HG02763 (cell line): ENCODE measurements at regions not wholly inside any gene's neighbourhood (a gene's known extent, or its start where the extent isn't known, plus 50 kb on each side); places are given as distances from the start of the nearest gene placed in this dataset.

Experiments used
- ATAC-seq: cut with Tn5 transposase; IDR thresholded peaks from one replicate; pipeline ENCODE4 v1.9.1; 2021; ENCODE audit warnings: mild to moderate bottlenecking, moderate library complexity; ENCODE audit not compliant: unreplicated experiment

DNA sequence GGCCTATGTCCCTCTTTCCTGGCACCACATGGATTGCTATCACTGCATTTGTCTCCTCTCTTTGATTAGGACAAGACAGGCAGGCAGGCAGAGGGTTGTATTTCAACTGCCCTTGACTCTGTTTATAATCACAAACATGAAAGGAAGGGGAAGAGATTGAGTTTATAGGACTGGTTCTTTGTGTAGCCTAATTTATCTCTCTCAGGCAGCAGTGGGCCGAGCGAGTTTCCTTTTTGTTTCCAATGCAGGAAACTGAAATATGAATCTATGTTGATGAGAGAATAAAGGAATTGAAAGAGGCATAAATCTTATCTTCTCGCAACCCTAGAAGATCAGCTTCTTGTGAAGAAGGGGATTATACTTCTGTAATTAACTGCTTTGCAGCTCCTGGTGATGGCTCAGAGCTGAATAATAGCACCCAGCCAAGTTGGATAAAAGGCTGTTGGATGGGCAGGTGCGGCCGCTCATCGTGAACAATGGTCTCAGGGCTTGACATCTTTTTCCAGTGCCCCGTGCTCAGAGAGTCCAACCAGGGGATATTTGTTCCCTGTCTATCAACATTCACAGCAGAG is 80.6 kb upstream of the SYT13 start:
- ATAC-seq: no peak

DNA sequence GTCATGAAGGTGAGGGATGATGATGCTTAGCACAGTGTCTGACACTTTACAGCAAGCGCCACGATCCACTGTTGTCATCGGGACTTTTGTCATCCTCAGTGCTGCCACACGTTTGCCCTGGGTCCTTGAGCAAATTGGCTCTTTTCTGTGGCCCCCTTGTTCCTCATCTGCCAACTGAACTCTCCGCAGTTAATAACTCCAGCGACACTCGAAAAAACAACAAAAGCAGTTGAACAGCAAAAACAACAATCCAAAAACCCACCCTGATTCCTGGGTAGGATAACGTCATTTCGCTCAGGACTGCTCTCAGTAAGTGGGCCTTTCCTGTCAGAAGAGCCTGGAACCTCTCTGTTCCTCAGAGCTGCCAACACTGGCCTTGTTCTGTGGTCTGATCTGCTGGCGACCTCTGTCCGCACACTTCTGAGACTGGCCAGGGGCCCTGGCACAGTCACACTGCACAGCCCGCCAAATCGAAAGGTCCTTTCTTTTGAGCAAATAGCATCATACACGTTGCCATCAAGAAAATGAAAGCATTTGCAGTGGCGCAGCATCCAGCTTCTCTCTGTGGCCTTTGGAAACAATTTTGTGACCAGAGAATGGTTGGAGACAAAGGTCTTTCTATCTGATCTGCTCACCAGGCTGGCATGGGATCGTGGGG is 79.9 kb upstream of the SYT13 start:
- no peak for ATAC-seq

DNA sequence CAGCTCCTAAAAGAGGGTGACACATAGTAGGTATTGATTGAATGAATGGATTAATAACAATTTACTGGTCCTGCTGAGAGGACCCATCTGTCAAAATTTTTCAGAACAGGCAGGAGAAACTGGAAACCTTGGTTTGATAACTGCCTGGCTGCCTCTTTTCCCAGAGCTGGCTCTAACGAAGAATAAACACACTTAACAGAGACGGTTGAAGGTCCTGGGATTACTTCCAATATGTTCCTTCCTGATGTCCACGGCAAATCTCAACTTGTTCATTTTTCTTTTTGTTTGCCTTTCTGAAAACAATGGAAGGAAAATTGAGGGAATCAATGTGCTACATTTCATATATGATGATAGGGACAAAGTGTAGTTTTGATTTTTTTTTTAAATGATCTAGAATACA is 76.5 kb upstream of the SYT13 start:
- ATAC-seq: no peak

DNA sequence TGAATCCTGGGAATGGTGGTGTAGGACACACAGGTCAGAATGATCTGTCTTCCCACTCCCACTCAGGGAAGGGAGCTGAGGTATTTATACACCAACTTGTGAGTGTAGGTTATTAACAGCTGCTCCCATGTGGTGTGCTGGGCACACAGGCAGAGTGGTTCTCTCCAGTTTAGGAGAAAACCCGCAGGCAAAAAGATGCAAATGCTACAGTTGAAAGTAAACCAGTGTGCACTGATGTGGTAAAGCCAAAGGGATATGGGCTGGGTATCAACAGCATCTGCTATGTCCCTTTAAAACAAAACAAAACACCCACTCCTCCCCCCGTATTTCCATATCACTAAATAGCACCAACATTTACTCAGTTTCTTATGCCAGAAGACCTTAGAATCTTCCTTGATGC is 75.4 kb upstream of the SYT13 start:
- ATAC-seq: no peak

DNA sequence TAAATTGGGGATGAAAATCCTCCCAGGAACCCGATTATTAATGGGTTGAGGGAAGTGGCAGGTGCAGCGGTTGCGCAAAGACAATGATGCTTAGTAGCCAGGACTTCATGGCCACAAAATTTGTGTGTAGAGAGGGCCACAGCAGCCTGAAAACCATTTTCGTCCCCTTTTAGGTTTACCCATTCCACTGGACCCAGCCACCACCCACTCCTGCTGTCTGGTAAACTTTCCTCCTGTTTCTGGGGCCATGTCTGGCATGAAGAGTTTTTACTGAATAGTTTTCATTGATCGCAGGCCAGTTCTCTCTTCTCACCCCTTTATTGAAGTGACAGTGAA is 69.5 kb upstream of the SYT13 start:
- ATAC-seq: no peak

DNA sequence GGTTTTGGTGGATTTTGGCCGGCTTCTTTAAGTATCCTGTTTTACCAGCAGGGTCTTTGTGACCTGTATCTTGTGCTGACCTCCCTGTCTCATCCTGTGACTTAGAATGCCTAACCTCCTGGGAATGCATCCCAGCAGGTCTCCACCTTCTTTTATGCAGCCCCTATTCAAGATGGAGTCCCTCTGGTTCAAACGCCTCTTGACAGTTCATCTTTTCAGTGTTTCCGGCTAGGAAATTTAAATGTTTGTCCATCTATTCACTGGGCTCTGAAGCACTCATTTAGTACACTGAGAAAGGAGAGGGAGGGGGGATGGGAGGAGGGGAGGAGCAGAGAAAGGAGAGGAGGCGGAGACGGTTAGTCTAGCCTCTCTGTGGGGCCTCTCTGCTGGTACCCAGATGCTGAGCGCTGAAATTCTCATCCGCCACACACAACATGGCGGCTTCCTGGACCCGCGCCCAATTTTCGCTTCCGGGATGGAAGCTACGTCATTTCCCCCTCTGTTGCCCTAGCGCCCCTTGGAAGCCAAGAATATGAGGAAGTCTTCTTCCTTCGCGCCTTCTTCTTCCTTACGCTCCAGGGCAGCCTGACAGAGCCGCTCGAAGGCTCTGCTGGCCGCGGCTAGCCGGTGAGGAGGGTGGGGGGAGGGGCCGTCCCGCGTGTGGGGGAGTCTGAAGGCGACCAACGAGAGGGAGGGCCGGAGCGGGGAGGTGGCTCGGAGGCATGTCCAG is 69.0 kb upstream of the SYT13 start:
- peak; percentile 95 for ATAC-seq

DNA sequence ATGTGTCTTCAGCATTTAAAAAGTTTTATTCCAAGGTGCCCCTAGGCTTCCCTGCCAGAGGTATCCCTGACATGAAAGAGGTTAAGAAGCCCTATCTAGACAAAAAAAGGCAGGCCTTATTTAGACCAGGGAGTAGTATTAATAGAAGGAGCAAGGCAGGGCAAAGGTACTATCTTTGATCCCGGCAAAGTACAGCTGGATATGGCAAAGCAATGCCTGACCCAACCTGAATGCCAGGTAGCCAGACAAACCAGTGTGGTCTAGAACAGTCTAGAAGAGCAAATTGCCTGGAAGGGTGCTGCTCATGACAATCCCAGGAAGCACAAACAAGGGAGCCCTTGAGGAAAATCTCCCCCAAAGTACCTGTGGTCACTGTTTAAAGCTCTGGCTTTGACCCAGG is 62.6 kb upstream of the SYT13 start:
- ATAC-seq: no peak

DNA sequence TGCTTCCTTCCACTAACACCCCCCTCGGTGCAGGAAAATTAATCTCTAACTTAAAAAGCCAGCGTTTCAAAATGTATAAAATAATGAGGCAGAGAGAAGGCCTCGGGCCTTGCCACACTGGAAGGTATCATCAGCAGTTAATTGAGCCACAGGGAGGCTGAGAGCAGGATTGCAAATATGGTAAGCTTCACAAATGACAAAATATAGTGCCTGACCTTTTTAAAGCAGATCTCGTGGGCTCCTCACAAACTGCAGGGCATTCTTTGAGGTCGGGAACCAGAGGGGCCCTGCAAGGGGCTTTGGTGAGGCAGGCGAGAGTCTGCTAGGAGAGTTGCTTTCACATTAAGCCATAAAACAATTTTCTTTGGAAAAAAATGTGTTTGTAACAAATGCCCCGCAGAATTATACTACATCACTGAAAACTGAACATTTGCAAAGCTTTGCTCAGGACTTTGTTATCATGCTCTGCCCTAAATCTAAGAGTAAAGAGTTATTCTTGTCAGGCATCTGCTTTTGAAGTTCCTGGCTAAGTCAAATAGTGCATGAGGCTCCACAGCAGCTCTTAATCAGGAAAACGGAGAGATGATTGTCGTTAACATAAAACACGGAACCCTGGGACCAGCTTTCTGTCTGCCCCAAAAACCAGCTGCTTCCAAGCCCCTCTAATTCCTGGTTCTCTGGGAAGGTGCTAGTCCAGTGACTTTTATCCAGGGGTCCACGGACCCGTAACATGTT is 61.4 kb upstream of the SYT13 start:
- ATAC-seq: no peak

DNA sequence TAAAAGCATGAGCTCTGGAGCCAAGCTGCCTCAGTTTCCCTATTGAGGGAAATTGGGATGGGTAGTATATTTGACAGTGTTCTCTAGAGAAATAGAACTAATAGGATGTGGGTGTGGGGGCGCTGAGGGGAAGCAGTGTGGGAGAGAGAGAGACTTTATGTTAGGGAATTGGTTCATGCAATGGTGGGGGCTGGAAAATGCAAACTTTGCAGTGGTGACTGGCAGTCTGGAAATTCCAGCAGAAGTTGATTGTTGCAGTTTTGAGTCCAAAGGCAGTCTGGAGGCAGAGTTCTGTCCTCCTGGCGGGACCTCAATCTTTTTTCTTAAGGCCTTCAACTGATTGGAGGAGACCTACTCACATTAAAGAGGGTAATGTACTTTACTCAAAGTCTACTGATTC is 59.4 kb upstream of the SYT13 start:
- no peak for ATAC-seq

DNA sequence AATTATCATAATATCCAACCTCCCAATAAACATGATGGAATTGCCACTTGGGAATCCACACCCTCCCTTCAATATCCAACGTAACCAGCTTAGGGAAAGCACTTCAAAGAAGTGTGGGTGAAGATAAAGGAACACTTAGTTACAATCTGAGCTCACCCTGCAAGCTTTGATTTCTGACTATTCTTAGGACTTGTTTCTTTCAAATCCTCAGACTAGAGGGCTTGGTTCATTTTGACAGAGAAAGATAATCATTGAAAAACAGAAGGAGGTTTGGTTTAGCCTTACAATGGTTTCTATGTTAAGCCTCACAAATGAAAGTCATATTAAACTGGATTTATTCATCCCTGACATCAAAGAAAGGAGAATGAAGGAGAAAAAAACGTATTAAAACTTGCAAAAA is 57.9 kb upstream of the SYT13 start:
- ATAC-seq: no peak

DNA sequence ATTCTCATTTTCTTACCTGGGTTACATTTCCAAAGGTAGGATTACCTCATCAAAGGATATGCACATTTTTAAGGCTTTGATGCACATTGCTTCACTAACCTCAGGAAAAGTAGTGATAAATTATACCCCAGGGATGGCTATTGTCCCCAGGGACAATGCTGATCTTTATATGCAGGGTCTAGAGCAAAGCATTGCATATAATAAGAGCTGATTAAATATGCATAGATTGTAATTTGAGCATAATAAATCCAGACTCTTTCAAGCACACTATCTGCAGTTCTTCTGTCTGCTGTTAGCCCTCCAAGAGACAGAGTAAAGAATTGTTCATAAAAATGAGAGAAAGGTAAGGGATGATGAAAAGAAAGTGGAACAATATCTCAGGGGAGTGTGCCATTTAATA is 57.3 kb upstream of the SYT13 start:
- no peak for ATAC-seq

DNA sequence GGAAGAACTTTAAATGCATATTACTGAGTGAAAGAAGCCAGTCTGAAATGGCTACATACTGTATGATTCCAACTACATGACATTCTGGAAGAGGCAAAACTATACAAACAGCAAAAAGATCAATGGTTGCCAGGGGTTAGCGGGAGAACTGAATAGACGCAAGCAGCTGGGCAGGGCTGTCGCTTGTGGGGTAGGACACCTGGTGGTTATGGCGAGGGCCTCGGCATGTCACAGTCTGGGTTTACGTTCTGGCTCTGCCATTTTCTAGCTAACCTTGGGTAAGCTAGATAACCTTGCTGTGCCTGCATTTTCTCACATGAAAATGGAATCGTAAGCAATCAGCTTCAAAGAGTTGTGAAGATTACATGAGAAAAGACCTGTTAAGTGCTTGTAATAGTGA is 55.2 kb upstream of the SYT13 start:
- no peak for ATAC-seq

DNA sequence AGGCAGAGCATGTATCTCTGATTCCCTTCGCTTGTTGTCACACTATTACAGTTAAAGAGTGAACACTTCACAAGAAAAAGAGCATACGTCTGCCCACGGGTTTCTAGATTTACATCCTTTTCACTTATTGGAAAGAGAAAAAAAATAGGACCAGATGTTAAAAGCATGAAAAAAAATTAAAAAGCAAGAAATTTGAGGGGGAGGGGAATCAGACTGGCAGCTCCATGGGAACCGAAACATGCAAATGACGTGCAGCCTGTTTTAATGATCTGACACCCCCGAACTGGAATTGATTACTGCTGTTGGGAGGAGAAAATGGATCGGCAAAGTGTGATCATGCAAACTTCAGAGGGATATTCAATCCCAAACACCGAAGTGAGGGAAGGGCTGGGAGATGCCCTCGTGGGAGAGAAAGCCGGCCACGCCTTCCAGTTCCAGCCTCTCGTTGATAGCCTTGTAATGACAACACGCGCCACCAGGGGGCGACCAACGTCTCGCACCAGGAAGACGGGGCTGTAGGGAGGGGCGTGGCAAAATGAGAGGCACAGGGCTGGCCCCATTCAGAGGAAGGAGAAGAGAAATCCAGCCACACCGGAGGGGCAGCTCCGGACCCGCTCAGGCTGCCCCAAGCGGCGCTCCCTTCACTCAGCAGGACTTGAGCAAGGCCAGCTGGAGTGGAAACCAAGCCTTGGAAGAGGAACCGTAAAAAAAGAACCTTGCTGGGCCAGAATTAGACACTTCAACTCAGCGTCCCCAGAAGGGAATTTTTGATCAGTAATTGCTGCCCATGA is 53.8 kb upstream of the SYT13 start:
- ATAC-seq: peak; percentile 93

DNA sequence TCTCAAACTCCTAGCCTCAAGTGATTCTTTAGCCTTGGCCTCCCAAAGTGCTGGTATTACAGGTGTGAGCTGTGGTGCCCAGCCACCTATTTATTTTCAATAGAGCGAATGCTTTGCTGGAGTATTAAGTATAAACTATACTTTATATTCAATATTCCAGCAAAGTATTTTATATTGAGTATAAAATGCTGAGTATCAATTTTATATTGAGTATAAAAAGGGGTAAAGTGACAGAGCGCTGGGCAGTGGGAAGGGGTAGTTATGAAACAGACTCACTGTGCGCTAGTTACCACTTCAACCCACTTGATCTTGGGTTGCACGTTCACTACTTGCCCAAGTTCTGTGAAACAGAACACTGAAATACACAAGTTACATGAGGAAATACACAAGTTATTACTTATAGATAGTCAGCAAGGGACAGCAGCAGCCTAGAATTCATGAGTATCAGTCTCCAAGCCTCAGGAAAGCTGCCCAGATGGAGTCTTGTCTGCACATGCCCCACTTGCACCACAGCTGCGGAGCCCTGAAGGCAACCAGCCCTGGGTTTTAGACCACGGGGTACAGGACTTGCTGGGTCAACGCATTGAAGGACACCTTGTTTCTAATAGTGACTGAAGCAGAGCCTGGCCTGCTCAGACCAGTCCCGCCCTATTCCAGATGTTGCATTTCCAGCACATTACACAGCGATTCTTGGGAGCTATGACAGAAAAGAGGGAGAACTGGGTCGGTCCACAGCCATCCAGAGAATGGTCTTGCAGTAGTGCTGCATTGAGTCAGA is 51.6 kb upstream of the SYT13 start:
- no peak for ATAC-seq

DNA sequence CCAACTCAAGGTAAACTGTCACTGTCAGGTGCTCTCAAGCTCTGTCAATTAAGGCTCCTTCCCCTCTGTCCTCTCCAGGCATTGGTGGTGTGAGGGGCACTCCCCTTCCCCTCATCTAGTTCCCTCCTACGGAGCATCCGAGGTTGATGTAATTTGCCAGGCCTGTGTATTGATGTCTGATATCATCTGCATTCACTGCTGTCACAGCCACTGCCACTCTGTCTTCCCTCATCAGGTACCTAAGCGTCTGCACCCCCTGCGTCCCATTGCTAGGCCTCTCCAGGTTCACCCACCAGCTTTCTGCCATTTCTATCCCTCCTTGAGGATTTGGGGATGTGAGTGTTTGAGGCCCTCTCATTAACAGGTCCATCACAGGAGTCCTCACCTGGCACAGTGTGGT is 50.0 kb upstream of the SYT13 start:
- no peak for ATAC-seq
